ENCODE measurements at regions not wholly inside any gene's neighbourhood (a gene's known extent, or its start where the extent isn't known, plus 50 kb on each side); places are given as distances from the start of the nearest gene placed in this dataset.

DNA sequence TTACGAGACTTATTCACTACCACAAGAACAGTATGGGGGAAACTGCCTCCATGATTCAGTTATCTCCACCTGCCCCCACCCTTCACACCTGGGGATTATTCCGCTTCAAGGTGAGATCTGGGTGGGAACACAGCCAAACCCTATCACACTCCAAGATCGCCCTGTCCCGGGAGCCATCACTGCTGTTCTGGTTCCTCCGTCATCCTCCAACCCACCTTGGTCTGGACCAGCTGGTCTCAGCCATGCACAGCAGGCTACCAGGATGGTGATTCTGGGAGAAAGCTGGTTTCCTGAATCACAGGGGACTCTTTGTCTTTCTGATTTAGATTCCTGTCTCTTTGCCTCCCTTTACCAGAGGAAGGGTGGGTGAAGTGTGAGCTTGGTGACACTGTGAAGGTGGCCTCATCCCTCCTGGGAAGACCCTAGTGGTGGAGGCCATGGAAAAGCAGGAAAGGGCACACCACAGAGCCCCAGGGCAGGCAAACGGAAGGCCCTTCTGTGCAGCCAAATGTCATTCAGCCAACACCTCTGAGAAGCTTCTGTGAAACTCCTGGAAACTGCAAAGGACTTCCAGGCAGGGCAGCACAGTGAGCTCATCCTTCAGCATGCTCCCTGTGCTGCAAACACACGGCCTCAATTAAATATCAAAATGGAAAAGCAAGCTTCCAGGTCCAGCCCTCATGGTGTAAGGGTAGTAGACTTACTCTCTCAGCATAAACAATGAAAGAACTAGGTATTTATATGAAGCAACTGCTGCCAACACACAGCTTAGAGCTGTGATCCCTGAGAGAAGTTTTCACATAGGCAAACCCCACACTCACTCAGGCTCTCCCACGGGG lies 169.8 kb downstream of the ANKRD60 start:
- DNase-seq, result no peak

DNA sequence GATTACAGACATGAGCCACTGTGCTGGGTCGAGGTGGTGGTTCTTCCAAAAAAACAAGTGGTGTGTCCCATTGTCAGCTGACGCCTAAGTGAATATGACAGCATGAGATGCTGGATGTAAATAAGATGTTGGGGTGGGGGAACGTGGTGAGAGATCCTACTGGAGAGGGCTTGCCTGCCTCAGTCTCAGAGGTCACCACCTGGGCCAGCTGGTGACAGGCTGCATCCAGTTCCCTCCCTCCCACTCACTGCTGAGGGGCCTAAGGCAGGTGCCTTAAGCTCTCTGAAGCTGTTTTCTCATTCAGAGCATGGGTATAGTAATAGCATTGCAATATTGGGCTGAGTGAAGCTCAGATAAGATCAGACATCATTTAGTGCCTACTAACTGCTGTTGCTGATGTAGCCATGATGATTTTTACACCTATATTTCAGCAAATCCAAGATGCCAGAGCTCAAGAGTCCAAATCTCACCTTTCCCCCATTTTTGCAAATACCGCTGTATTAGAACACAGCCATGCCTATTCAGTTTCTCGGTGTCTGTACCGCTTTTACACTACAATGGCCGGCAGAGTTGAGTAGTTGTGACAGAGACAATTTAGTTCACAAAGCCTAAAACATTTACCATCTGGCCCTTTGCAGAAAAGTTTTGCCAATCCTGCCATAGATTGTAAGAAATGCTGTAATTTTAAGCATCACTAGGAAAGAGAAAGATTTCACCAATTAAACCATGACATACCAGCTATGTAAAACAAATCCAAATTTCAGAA lies 171.3 kb downstream of the ANKRD60 start:
- DNase-seq, result no peak

DNA sequence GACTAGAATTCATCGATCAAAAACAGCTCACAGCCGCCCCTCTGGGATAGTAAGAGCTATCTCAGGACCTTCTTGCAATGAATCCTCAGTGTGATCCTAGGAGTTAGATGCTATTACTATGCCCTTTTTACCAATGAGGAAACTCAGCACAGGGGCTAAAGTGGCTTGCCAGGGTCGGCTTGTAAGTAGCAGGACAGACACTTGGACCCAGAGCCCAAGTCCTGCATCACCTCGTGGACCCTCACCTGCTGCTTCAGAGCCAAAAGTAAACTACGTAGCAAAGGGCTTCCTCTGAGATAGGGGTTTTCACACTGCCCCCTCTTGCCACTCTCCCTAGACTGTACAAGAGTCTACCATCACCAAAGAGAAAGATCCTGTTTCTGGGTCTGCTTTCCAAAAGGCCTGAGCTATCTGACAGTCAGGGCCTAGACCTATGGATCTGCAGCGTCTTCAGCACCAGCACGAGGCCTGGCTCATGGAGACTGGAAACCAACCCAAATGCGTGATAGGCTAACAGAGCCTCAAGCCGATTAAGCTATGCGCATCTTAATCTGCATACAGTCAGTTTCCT lies 172.3 kb downstream of the ANKRD60 start:
- no peak for DNase-seq

DNA sequence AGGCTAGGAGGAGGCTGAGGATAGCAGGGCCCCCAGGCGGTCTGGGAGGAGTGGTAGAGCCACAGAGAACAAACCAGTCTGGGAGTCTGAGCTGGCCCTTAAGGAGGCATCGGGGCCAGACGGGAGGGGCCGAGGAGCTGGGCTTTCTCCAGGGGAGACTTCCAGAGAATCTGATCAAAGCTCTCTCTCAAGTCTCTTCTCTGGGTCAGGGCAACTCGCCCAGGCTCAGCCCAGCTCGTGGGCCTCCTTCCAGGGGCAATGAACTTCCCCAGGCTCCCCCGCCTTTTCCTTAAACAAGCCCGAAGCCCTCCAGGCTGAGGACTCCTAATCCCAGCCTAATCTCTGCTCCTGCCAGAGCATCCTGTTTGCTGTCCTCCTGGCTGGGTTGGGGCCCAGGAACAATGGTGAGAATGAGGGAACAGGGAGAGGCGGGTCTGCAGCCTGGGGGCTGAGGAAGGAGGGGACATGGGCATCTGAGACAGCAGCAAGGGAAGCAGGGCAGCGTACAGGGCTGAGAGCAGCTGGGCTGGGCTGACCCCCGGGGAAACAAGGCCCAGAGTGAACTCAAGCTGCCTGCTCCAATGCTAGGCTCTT lies 173.6 kb downstream of the ANKRD60 start:
- DNase-seq, result no peak

DNA sequence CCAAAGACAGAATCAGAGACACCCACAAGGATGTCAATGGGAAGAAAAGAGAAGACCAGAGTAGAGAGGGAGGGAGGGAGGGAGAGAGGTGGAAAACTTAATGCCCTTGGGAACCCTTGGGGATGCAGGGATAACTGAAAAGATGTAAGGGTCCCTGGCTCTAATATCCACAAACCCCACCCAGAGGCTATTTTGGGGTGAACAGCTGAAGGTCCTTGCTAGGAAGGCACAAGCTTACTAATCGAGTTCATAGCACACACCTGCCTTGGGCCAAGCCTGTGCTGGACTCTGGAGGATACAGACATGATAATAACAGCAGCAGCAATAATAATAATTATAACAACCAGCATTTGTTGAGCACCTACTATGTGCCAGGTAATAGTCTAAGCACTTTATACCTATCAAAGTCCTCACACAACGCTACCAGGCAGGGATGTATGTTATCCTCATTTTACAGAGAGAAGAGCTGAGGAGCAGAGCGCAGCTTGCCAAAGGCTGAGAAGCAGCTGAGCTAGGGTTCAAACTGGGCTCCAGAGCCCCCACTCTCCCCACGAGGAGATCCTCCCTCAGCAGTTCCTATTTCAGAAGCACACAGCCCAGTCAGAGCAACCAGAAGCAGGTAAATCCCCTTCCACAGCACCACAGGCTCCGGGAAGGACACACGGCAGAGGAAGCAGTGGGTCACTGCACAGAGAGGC lies 174.2 kb downstream of the ANKRD60 start:
- DNase-seq, result no peak

DNA sequence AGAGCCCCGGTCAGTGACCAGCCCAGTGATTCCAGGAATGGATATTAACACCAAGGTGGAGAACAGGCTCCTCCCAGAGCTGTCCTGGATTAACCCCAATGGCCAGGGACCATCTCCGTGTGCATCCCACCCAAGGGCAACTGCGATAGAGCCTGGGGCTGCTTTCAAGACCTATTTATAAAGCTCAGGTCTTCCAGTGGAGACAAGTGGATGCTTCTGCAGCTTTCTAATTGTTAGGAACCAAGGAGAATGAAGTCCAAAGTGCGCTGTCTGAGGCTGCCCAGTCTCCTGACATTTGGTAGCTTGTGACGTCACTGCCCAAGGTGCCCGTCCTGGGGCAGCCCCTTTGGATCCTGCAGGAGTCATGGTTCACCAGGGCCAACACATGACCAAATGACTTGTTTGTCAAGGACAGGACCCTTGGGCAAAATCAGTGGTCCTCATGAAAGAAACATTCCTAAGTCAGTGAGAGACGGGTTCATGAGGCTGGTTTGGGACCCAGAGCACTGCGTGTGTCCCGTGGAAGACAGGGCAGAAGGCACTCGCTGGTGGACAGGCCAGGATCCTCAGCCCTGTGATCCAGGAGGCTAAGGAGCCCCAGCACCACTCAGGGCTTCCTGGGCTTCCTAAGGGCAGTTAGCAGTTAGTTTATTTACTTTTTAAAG lies 174.9 kb downstream of the ANKRD60 start:
- DNase-seq, result no peak

DNA sequence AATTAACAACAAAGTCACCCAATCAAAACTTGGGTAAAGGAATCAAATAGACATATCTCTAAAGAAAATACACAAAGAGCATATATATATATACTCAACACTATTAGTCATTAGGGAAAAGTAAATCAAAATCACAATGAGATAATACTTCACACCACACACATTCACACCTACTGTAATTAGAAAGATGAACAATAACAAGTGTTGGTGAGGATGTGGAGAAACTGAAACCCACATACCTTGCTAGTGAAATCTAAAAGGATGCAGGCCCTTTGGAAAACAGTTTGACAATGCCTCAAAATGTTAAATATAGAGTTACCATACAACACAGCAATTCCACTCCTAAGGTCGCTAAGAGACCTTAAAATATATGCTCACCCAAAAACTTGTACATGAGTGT lies 177.1 kb downstream of the ANKRD60 start:
- DNase-seq, result no peak

DNA sequence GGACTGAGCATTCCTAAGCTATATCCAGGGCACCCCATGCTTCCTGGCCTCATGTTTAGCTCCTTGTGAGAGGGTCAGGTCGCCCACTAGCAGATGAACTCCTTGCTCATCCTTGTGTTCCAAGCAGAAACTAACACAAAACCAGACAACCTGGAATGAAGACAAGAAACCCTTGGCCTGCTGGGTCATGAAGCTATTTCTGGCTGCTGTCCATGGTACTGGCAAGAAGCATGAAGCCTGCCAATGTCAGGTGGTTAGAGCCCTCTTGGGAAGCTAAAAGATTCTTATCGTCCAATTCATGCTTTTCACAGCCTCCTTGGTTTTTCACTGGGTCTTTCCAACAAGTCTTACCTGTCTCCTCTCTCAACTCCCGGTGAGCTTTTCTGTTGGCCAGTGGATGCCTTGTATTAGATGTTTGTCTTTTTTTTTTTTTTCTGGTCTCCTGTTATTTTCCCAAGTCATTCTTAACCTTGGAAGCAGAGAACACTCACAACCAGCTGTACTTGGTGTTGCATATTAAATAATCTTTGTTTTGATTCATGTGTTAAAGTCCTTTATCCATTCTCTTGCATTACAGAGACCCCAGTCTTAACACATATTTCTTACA lies 180.3 kb downstream of the ANKRD60 start:
- peak; percentile 16 for DNase-seq

DNA sequence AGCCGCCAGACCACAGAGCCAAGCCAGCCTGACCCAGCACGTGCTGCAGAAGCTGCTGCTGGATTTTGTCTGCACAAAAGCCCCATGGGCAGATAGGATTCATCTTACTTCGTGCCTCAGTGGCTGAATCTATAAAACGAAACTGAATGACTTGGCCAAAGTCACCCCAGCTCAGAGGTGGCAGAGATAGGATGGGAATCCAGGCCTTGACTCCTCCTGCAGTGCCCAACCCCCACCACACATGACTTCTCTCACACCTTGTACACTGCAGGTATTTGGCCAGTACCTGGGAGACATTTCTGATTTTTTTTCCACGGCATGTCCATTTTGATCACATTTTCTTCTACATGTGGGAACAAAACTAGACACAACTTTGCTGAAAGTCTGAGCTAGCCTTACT lies 182.1 kb downstream of the ANKRD60 start:
- DNase-seq, result no peak

DNA sequence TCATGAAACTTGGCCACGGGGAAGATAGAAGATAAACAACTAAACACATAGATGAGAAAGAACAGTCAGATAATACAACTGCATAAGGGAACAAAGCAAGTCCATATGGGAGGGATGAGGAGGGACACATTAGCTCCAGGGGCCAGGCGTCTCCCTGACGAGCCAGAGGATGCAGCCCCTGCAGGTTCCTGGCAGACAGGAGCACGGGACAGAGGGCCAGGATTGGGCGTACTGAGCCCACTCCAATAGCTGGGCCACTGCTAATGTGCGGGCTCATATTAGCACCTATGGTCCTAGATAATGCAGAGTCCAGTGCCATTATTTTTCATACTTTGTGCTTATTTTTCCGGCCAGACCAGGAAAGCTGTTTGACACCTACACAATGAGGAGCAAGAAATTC lies 182.9 kb downstream of the ANKRD60 start:
- DNase-seq, result no peak

DNA sequence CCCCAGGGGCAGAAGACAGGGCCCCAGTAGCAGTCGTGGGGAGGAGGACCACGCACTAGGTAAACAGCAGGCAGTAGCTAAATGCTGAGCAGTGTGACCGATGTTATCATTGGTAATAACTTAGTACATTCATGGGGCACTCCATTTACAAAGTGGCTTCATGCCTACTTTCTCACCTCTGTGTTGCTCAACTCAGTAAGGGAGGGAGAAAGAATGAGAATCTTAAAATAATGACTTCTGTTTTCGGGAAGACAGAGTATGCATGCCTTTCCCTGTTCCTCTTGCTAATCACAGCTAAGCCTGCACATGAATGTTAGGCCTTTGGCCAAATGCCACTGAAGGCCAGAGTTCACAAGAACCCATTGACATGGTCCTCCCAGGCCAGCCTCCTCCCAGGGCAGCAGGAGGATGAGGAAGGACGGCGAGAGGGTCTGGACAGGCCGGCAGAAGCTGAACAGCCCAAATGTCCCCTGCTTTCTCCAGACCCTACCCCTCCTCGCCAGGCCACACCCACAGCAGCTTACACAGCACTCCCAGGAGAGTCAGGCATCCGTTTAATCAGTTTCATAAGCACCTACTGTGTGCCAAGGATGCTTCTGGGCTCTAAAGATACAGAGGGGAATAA lies 183.4 kb downstream of the ANKRD60 start:
- no peak for DNase-seq

DNA sequence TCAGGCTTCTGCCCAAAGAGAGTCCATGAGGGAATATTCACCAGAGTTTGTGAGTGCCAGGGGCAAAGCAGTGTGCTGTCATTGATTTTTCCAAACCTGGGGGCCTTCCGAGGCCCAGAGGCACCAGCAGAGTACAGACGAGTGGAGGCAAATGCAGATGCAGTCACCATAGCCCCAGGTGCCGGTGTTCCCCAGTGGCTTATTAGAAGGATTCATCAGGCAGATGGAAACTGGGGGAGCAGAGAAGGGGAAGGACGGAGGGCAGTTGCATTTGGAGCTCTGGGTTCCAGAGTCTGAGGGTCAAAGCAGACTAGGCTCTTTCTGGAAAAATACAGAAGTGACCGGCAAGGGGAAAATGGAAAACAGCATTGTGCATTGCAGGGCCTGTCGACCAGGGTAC lies 184.2 kb downstream of the ANKRD60 start:
- peak; percentile 15 for DNase-seq

DNA sequence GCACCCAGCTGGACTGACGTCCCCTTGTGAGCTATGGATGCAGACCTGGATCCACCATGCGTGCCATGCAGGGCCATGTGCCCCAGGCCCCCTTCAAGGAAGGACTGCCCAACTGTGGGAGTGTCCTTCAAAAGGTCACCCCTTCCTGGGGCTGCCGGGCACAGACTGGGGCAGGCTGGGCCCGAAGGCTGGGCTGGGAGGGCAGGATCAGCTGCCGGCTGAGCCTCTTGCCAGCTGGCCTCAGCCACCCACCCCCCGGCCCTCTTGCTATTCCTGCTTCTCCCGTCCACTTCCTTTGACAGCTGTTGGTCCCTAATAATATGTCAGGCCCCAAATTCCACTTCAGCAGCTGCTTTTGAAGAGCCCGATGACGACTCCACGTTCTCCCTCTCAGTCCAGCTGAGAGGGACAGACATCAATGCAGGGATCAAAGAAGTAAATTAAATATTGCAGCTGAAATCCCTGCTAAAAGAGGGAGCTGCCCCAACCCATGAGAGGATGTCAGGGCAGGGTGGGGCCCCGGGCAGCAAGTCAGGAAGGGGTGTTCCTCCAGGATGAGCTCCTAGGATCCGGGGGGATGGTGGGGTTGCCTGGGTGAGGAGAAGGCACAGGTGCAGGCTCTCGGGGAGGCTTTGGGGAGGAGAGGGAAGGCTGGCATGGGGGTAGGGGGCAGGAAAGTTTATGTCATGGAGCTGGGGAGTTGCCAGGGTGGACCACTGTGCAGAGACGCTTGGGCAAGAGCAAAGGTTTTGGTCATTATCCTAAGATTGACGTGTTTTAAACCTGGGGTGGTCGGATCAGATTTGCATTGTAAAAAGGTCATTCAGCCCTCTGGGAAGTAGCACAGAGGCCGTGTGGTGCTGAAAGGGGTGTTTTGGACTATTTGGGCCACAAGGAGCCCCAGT lies 185.0 kb downstream of the ANKRD60 start:
- DNase-seq, result no peak

DNA sequence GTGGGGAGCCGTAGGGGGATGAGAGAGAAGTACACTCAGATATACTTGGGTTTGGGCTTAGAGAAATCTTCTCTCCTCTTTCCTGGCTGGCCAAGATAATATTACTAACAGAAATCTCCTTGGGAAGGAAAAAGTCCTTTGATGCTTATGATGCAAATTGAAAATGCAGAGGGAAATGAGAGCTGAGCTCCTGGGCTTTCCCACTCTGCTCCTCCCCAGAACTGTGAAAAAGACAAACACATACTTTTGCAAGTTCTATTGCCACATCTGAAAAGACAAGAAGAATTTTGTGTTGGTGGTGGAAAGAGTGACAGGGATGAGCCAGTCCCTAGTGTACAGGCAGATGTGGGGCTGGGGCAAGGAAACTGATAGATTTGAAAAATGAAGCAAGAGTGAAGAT lies 185.9 kb downstream of the ANKRD60 start:
- no peak for DNase-seq

DNA sequence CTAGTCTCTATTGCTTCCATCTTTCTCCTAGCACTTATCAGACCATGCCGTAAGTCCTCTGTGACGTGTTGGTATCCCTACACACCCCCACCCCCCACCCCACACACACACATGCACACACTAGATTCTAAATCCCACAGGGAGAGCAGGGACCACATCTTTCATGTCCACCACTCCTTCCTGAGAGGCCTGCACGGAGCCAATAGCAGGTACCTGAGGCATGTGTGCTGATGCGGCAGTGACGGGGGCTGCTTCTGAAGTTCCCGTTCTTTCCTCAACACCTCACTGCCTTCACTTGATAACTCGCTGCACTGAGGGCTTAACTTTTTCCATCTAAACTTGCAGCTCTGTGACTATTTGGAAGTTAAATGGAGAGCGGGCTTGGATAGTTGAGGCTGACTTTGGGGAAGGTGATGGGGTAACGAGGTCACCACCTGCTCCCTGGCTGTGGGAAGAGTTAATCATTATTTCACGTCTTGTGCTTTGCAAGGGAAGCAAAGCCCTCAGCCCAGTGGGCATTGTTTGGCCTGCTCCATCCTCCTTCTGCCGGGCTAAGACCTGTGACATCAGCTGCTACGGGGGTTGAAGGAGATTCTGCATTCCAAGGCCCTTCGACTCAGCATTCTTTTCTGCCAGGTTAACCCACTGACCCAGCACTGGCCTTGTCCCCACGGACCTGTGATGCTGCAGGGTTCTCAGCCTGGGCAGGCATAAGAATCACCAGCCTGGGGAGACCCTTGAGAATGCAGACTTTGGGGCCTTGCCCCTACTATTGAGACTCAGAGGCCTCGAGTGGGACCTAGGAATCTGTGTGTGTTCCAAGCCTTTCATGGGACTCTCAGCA lies 187.8 kb downstream of the ANKRD60 start:
- DNase-seq, result no peak

DNA sequence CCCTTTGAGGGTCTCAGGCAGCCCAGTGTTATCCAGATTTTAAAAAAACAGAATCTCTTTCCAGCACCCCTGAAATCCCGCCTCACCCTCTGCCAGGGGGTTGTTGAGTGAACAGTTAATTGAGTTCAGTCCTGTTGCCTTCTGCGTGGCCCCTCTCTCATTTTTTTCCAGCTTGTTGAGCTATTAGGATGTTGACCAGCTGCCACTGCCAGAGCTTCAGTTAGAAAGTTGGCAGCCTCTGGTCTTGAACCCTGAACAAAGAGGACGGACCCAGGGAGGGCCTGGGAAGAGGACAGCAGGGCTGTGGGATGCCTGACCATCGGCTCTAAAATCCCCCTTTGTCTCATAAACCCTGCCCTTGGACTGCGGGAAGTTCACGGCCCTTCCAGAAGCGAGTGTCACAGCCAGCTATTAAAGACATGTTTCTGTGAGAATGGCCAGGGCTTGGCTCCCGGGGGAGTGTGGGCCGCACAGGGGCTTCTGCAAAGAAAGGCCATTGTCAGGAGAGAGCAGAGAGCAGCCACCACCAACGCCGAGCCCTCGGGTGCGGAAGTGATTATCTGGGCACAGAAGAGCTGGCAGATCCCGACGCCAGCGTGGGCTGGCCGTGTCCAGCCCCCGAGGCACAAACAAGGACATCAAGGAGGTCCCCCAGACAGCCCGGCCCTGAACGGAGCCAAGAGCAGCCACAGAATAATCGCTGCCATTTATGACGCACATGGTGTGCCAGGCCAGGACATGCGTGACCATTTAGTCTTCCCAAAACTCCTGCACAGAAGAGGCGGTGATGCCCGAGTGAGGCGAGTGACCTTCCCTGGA lies 189.0 kb downstream of the ANKRD60 start:
- DNase-seq, result no peak

DNA sequence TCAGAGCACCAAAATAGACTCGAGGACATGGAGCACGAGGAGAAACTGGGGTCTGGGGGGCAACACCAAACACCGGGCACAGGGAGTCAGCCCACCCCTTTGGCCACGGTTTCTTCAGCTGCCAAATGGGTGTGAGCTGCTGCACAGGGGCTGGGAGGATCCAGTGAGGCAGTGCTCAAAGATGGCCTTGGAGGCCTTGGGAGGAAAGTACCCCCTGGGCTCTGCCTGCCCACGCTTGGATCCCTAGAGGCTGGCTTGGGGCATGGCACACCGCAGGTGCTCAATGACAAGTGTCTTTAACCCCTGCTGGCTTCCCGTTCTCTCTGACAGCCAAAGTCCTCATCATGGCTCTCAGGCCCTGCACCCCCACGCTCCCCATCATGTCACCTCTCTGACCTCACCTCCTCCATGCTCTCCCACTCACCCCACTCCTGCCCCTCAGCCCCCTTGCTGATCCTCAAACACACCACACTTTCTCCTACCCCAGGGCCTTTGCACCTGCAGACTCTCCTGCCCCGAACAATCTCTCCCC lies 190.3 kb downstream of the ANKRD60 start:
- DNase-seq, result no peak

DNA sequence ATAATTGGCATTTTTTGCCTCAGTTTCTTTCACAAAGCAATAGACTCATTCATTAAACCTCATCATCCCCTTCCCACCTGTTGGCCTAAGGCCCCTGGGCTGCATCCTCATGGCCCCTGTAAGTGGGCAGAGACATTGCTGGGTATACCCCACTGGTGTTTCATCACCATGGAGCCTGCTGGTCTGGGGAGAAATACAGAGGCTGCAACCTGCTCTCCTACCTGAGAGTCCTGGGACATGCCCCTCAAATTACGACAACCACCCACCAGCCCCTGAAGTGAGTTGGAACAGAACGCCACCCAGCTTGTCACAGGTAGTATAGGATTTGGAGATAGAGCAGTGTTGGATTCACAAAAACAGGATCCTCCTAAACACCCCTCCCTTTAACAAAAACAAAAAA lies 190.8 kb downstream of the ANKRD60 start:
- DNase-seq, result no peak
